ENCODE measurements at regions not wholly inside any gene's neighbourhood (a gene's known extent, or its start where the extent isn't known, plus 50 kb on each side); places are given as distances from the start of the nearest gene placed in this dataset.

DNA sequence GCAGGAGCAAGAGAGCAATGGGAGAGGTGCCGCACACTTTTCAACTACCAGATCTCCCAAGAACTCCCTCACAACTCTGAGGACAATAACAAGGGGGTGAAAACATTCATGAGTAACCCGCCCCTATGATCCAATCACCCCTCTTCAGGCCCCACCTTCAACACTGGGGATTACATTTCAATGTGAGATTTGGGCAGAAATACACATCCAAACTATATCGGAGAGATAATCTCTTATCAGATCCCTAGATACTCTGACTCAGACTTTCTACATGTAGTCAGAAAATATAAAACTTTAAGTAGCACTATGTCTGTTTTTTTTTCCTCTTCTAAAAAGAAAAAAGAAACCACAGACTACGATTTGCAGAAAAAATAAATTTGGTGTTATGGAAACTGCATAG is 1595.9 kb upstream of the NUDT12 start:
- no peaks in the 10 kb centered on the region for H3K36me3 ChIP-seq (ENCODE audit: control insufficient read depth, insufficient read depth, low read length)
- H2BK5ac ChIP-seq (ENCODE audit: low read length) = no peak overlapping the region
- H4K8ac ChIP-seq (ENCODE audit: low read depth, low read length) = no peak overlapping the region
- no peak overlapping the region for H3K4me3 ChIP-seq (ENCODE audit: low read length)
- no peak overlapping the region for H3K23ac ChIP-seq (ENCODE audit: low read length)
- H3K56ac ChIP-seq (ENCODE audit: low read length) = no peak overlapping the region
- no peak overlapping the region for H4K5ac ChIP-seq (ENCODE audit: low read length)
- H3K18ac ChIP-seq (ENCODE audit: low read length) = no peak overlapping the region
- H3K4me2 ChIP-seq (ENCODE audit: low read length) = no peak overlapping the region
- H3K9ac ChIP-seq (ENCODE audit: low read length) = no peak overlapping the region
- H3K4ac ChIP-seq (ENCODE audit: low read depth, low read length) = no peak overlapping the region
- no peak overlapping the region for H3K27ac ChIP-seq (ENCODE audit: low read depth, low read length)
- no peak overlapping the region for H2BK120ac ChIP-seq (ENCODE audit: low read depth, low read length)
- no CpG with 5 or more reads among the region's 4 CpGs for WGBS (ENCODE audit: extremely low coverage, insufficient coverage, low lambda C conversion rate)
- no peak for DNase-seq
- H3K4me1 ChIP-seq (ENCODE audit: control insufficient read depth, low read depth, low read length) = no peaks in the 10 kb centered on the region
- H2AK5ac ChIP-seq (ENCODE audit: low read length) = no peak overlapping the region
- H3K27me3 ChIP-seq (ENCODE audit: insufficient read depth, low read length, poor library complexity) = no peaks in the 10 kb centered on the region
- H3K79me2 ChIP-seq (ENCODE audit: control insufficient read depth, insufficient read depth, low read length) = no peaks in the 10 kb centered on the region
- no peaks in the 10 kb centered on the region for H3K79me1 ChIP-seq (ENCODE audit: low read length)
- H2BK15ac ChIP-seq (replicated peaks; ENCODE audit: low read depth) = no peak overlapping the region

- no peaks in the 10 kb centered on the region for H3K36me3 ChIP-seq (ENCODE audit: control insufficient read depth, insufficient read depth, low read length)
- H3K4me3 ChIP-seq (ENCODE audit: low read length) = no peak overlapping the region
- no peak overlapping the region for H2BK5ac ChIP-seq (ENCODE audit: low read length)
- DNase-seq = no peak
- no peaks in the 10 kb centered on the region for H3K4me1 ChIP-seq (ENCODE audit: control insufficient read depth, low read depth, low read length)
- no peaks in the 10 kb centered on the region for H3K79me1 ChIP-seq (ENCODE audit: low read length)
- no peak overlapping the region for H4K8ac ChIP-seq (ENCODE audit: low read depth, low read length)
- no peaks in the 10 kb centered on the region for H3K79me2 ChIP-seq (ENCODE audit: control insufficient read depth, insufficient read depth, low read length)
- no peak overlapping the region for H3K4ac ChIP-seq (ENCODE audit: low read depth, low read length)
- no peak overlapping the region for H3K9ac ChIP-seq (ENCODE audit: low read length)
- H3K18ac ChIP-seq (ENCODE audit: low read length) = no peak overlapping the region
- H2AK5ac ChIP-seq (ENCODE audit: low read length) = no peak overlapping the region
- no peak overlapping the region for H4K5ac ChIP-seq (ENCODE audit: low read length)
- no peak overlapping the region for H3K27ac ChIP-seq (ENCODE audit: low read depth, low read length)
- H3K56ac ChIP-seq (ENCODE audit: low read length) = no peak overlapping the region
- WGBS (ENCODE audit: extremely low coverage, insufficient coverage, low lambda C conversion rate) = no CpG with 5 or more reads among the region's 3 CpGs
- no peak overlapping the region for H2BK120ac ChIP-seq (ENCODE audit: low read depth, low read length)
- no peak overlapping the region for H3K23ac ChIP-seq (ENCODE audit: low read length)
- H3K27me3 ChIP-seq (ENCODE audit: insufficient read depth, low read length, poor library complexity) = no peaks in the 10 kb centered on the region
- H3K4me2 ChIP-seq (ENCODE audit: low read length) = no peak overlapping the region
- no peak overlapping the region for H2BK15ac ChIP-seq (replicated peaks; ENCODE audit: low read depth)
Observed at GRCh38 chr5:105150323-105150722, 1587.7 kb upstream of the NUDT12 start.

DNA sequence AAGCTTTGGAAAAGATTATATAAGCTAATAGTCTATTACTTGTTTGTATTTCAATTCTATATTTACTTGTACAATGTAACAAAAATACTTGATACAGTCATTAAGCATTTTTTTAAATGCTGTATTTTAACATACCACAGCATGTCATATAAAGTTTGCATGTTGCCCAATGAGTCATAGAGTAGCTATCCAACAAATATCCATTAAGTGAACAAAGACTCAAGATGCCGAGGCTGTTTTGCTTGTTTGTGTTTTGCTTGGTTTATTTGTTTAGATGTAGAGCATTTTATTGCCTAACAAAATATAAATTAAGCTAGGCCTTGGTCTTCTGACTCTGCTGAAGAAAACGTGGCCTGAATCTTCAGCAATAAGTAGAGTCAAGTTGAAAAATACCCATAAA is 1584.3 kb upstream of the NUDT12 start:
- H3K79me1 ChIP-seq (ENCODE audit: low read length) = no peaks in the 10 kb centered on the region
- WGBS (ENCODE audit: extremely low coverage, insufficient coverage, low lambda C conversion rate) = no CpG with 5 or more reads among the region's 2 CpGs

DNA sequence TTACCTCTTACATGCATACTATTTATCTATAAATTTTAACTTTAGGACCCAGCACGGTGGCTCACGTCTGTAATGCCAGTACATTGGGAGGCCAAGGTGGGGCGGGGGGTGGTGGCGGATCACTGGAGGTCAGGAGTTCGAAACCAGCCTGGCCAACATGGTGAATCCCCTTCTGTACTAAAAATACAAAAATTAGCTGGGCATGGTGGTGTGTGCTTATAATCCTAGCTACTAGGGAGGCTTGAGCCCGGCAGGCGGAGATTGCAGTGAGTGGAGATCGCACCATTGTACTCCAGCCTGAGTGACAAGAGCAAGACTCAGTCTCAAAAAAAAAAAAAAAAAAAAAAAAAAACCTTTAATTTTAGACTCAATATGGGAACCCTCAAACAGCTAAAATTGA is 1582.6 kb upstream of the NUDT12 start:
- Histone ChIP-seq H3K27ac (ENCODE audit: low read depth, low read length) (no peak overlapping the region), H3K4me3 (ENCODE audit: low read length) (no peak overlapping the region), H2AK5ac (ENCODE audit: low read length) (no peak overlapping the region), H3K79me1 (ENCODE audit: low read length) (no peaks in the 10 kb centered on the region), H4K5ac (ENCODE audit: low read length) (no peak overlapping the region), H3K4ac (ENCODE audit: low read depth, low read length) (no peak overlapping the region), H3K36me3 (ENCODE audit: control insufficient read depth, insufficient read depth, low read length) (no peaks in the 10 kb centered on the region), H3K18ac (ENCODE audit: low read length) (no peak overlapping the region), H2BK15ac (replicated peaks; ENCODE audit: low read depth) (no peak overlapping the region), H3K4me1 (ENCODE audit: control insufficient read depth, low read depth, low read length) (no peaks in the 10 kb centered on the region), H2BK5ac (ENCODE audit: low read length) (no peak overlapping the region), H4K8ac (ENCODE audit: low read depth, low read length) (no peak overlapping the region), H3K79me2 (ENCODE audit: control insufficient read depth, insufficient read depth, low read length) (no peaks in the 10 kb centered on the region), H3K4me2 (ENCODE audit: low read length) (no peak overlapping the region), H3K27me3 (ENCODE audit: insufficient read depth, low read length, poor library complexity) (no peaks in the 10 kb centered on the region), H3K23ac (ENCODE audit: low read length) (no peak overlapping the region), H3K56ac (ENCODE audit: low read length) (no peak overlapping the region), H2BK120ac (ENCODE audit: low read depth, low read length) (no peak overlapping the region), H3K9ac (ENCODE audit: low read length) (no peak overlapping the region)
- no CpG with 5 or more reads among the region's 8 CpGs for WGBS (ENCODE audit: extremely low coverage, insufficient coverage, low lambda C conversion rate)
- DNase-seq = no peak

More for the DNA sequence above, 1584.3 kb upstream of the NUDT12 start:
- Histone ChIP-seq H3K56ac (ENCODE audit: low read length) (no peak overlapping the region), H3K4ac (ENCODE audit: low read depth, low read length) (no peak overlapping the region), H3K18ac (ENCODE audit: low read length) (no peak overlapping the region), H2BK120ac (ENCODE audit: low read depth, low read length) (no peak overlapping the region), H4K5ac (ENCODE audit: low read length) (no peak overlapping the region), H3K36me3 (ENCODE audit: control insufficient read depth, insufficient read depth, low read length) (no peaks in the 10 kb centered on the region), H4K8ac (ENCODE audit: low read depth, low read length) (no peak overlapping the region), H3K4me2 (ENCODE audit: low read length) (no peak overlapping the region), H3K4me1 (ENCODE audit: control insufficient read depth, low read depth, low read length) (no peaks in the 10 kb centered on the region), H3K9ac (ENCODE audit: low read length) (no peak overlapping the region), H3K27me3 (ENCODE audit: insufficient read depth, low read length, poor library complexity) (no peaks in the 10 kb centered on the region), H3K23ac (ENCODE audit: low read length) (no peak overlapping the region), H3K4me3 (ENCODE audit: low read length) (no peak overlapping the region), H3K79me2 (ENCODE audit: control insufficient read depth, insufficient read depth, low read length) (no peaks in the 10 kb centered on the region), H2AK5ac (ENCODE audit: low read length) (no peak overlapping the region), H2BK15ac (replicated peaks; ENCODE audit: low read depth) (no peak overlapping the region), H2BK5ac (ENCODE audit: low read length) (no peak overlapping the region), H3K27ac (ENCODE audit: low read depth, low read length) (no peak overlapping the region)
- DNase-seq = peak; percentile 6

DNA sequence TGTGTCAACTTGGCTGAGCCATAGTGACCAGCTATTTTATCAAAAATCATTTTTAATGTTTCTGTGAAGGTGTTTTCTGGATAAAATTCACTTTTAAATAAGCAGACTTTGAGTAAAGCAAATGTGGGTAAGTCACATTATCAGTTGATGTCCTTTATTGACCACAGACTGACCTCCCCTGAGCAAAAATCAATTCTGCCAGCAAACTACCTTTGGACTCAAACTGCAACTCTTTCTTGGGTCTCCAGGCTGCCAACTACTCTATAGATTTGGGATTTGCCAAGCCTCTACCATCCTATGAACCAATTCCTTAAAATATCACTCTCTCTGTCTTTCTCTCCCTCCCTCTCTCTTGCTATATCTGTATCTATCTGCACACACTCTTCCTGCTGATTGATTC is 1571.7 kb upstream of the NUDT12 start:
- no peaks in the 10 kb centered on the region for H3K36me3 ChIP-seq (ENCODE audit: control insufficient read depth, insufficient read depth, low read length)
- H3K79me1 ChIP-seq (ENCODE audit: low read length) = no peaks in the 10 kb centered on the region
- H2BK120ac ChIP-seq (ENCODE audit: low read depth, low read length) = no peak overlapping the region
- no peak overlapping the region for H3K4me2 ChIP-seq (ENCODE audit: low read length)
- no peak overlapping the region for H3K18ac ChIP-seq (ENCODE audit: low read length)
- H4K8ac ChIP-seq (ENCODE audit: low read depth, low read length) = no peak overlapping the region
- H2BK5ac ChIP-seq (ENCODE audit: low read length) = no peak overlapping the region
- DNase-seq = no peak
- H2AK5ac ChIP-seq (ENCODE audit: low read length) = no peak overlapping the region
- no peak overlapping the region for H3K23ac ChIP-seq (ENCODE audit: low read length)
- H3K56ac ChIP-seq (ENCODE audit: low read length) = no peak overlapping the region
- H3K9ac ChIP-seq (ENCODE audit: low read length) = no peak overlapping the region
- no peak overlapping the region for H3K27ac ChIP-seq (ENCODE audit: low read depth, low read length)
- H4K5ac ChIP-seq (ENCODE audit: low read length) = no peak overlapping the region
- no peak overlapping the region for H3K4me3 ChIP-seq (ENCODE audit: low read length)
- no peak overlapping the region for H3K4ac ChIP-seq (ENCODE audit: low read depth, low read length)
- H3K4me1 ChIP-seq (ENCODE audit: control insufficient read depth, low read depth, low read length) = no peaks in the 10 kb centered on the region
- H3K27me3 ChIP-seq (ENCODE audit: insufficient read depth, low read length, poor library complexity) = no peaks in the 10 kb centered on the region
- no peak overlapping the region for H2BK15ac ChIP-seq (replicated peaks; ENCODE audit: low read depth)
- H3K79me2 ChIP-seq (ENCODE audit: control insufficient read depth, insufficient read depth, low read length) = no peaks in the 10 kb centered on the region

DNA sequence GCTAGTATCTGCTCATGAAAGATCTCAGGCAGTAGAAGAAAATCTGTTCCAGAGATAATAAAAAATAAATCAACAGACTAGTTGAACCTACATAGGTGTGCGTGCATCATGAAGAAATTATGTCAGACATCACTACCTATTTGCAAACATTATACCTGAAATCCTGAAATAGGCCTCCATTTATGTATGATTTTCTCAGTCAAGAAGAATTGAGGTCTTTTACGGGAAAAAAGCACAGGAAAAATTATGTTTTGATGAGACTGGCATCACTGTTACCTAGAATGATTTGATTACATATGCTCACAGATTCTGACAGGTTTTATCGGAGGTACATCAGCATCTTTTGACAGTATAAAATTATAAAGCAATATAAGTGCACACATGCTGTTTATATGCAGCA is 1570.5 kb upstream of the NUDT12 start:
- H3K4me1 ChIP-seq (ENCODE audit: control insufficient read depth, low read depth, low read length) = no peaks in the 10 kb centered on the region
- no CpG with 5 or more reads among the region's 3 CpGs for WGBS (ENCODE audit: extremely low coverage, insufficient coverage, low lambda C conversion rate)
- H2AK5ac ChIP-seq (ENCODE audit: low read length) = no peak overlapping the region
- no peak overlapping the region for H2BK5ac ChIP-seq (ENCODE audit: low read length)
- no peak for DNase-seq
- no peak overlapping the region for H3K18ac ChIP-seq (ENCODE audit: low read length)
- no peak overlapping the region for H4K5ac ChIP-seq (ENCODE audit: low read length)
- no peak overlapping the region for H3K56ac ChIP-seq (ENCODE audit: low read length)
- H4K8ac ChIP-seq (ENCODE audit: low read depth, low read length) = no peak overlapping the region
- H3K23ac ChIP-seq (ENCODE audit: low read length) = no peak overlapping the region
- no peaks in the 10 kb centered on the region for H3K79me2 ChIP-seq (ENCODE audit: control insufficient read depth, insufficient read depth, low read length)
- no peak overlapping the region for H3K4me3 ChIP-seq (ENCODE audit: low read length)
- H3K79me1 ChIP-seq (ENCODE audit: low read length) = no peaks in the 10 kb centered on the region
- H3K27ac ChIP-seq (ENCODE audit: low read depth, low read length) = no peak overlapping the region
- no peak overlapping the region for H2BK15ac ChIP-seq (replicated peaks; ENCODE audit: low read depth)
- H3K27me3 ChIP-seq (ENCODE audit: insufficient read depth, low read length, poor library complexity) = no peaks in the 10 kb centered on the region
- no peak overlapping the region for H3K4ac ChIP-seq (ENCODE audit: low read depth, low read length)
- H2BK120ac ChIP-seq (ENCODE audit: low read depth, low read length) = no peak overlapping the region
- H3K4me2 ChIP-seq (ENCODE audit: low read length) = no peak overlapping the region
- no peak overlapping the region for H3K9ac ChIP-seq (ENCODE audit: low read length)
- H3K36me3 ChIP-seq (ENCODE audit: control insufficient read depth, insufficient read depth, low read length) = no peaks in the 10 kb centered on the region
